ENCODE measurements at regions not wholly inside any gene's neighbourhood (a gene's known extent, or its start where the extent isn't known, plus 50 kb on each side); places are given as distances from the start of the nearest gene placed in this dataset.
"Not testable (repeated sequence)": the region's sequence is repeated elsewhere in the genome, so short reads cannot be mapped to it uniquely, and the experiment has no call there.

- DNase-seq, result no peak
Observed at GRCh38 chr3:13192471-13193213, 119.4 kb upstream of the IQSEC1 start.

GRCh38 chr3:13191016-13191415 lies 117.8 kb upstream of the IQSEC1 start:
- DNase-seq, result no peak

DNA sequence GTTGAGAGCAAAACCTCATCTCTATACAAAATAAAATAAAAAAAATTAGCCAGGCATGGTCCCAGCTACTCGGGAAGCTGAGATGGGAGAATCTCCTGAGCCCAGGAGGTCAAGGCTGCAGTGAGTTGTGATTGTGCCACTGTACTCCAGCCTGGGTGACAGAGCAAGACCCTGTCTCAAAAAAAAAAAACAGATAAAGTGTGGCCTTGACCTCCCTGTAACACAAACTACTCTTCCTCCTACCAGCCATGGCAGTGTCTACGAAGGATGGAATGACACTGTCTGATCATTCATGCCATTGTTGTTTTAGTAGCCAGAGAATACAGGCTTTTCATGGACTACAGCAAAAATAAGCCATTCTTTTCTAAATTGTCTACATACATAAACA lies 117.1 kb upstream of the IQSEC1 start:
- DNase-seq, result no peak

GRCh38 chr3:13189639-13190377 lies 116.6 kb upstream of the IQSEC1 start:
- peak; percentile 7 for DNase-seq

GRCh38 chr3:13188975-13189374 lies 115.7 kb upstream of the IQSEC1 start:
- no peak for DNase-seq

- no peak for DNase-seq
Observed at GRCh38 chr3:13188181-13188779, 115.1 kb upstream of the IQSEC1 start.

- DNase-seq, result no peak
Observed at GRCh38 chr3:13187593-13187992, 114.4 kb upstream of the IQSEC1 start.

DNA sequence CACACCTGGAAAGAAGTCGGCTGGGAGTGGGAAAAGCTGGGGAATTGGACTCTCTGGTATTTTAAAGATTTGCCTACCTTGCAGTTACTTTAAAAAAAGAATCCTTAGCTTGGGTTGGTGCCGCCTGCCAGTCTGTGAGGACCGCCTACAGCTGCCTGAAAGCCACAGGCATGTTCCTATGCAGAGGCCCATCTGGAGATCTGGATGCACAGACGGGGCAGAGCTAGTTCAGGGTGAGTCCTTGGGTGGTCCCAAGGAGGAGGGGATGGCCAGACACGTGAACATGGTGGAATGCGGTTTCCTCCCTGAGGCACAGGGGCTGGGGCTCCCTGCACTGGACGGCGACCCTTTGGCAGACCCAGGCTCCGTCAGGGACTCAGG lies 113.2 kb upstream of the IQSEC1 start:
- no peak for DNase-seq

DNA sequence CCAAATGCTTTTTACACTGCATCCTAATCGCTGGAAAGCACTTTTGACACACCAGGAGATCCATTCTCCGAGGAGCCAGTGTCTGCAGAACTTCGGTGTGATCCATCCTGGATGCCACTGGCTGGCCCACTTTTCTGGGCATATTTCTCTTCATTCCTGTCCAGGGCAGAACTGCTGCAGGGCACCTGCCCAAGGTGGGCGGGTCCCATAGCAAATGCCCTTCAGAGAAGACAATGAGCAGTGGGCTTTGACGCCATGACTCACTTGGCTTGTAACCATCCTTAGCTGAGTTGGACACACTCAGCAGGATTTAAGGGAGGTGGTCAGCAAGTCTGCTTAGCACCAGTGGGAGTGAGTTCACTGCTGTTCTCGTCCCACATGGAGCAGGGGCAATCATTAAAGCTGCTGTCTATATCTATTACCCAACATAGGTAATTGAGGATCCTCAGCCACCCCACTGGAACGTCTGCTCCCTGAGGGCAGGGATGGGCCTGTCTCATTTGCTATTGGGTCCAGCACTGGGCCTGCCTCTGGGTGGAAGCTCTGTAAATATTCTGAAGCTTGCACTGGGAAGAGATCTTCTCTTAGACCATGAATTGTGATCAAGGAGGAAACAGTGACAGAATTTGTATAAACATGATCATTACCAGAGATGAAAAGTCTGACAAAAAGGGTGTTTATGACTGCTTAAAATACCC lies 112.7 kb upstream of the IQSEC1 start:
- DNase-seq, result no peak

GRCh38 chr3:13179582-13180210 lies 106.5 kb upstream of the IQSEC1 start:
- not testable (repeated sequence) for DNase-seq

DNA sequence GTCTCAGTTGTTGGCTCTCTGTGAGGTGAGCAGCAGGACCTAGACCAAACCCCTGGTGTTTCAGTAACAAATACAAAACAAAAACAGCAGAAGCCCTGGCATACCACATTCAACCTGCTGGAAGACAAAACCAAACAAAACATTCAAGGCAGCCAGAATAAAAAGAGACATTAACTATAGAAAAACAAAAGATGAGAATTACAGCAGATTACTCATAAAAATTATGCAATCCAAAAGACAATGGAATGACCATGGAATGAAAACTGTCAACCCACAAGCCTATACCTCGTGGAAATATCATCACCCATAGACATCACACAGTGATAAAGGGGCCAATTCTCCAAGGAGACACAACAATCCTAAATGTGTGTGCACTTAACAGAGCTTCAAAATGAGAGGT lies 106.0 kb upstream of the IQSEC1 start:
- no peak for DNase-seq

DNA sequence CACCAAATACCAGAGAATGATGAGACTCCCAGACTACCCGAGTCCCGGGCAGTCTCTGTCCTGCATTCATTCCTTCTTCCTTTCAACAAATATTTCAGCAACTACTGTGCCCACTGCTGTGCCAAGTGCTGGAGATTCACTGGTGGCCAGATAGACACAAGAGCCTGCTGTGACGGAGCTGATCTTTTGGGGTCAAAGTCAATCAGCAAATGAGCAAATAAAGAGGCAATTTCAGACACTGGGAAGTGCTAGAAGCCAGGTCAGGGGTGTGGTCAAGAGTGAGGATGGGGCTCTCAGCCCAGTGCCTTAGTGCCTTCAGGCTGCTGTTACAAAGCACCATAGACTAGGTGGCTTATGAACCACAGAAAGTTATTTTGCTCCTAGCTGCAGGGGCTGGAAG lies 104.9 kb upstream of the IQSEC1 start:
- no peak for DNase-seq

- DNase-seq, result no peak
Observed at GRCh38 chr3:13177641-13178040, 104.4 kb upstream of the IQSEC1 start.

DNA sequence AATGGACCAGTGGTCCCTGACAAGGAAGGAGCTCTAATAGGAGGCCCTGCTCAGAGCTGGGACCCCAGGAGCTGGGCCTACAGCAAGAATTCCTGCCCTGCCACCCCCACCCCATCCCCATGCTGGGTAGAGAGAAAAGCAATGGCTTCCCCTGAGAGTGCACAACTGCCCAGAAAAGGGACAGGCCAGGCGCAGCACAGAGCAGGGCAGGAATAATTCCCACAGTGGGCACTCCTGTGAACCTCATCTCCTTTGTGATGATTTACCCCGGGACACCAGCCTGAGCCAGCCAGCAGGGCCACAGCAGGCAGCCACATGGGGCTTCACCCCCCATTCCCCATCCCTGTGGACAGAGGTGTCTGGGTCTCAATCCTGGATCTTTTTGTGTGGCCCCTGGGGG lies 104.0 kb upstream of the IQSEC1 start:
- DNase-seq, result no peak

DNA sequence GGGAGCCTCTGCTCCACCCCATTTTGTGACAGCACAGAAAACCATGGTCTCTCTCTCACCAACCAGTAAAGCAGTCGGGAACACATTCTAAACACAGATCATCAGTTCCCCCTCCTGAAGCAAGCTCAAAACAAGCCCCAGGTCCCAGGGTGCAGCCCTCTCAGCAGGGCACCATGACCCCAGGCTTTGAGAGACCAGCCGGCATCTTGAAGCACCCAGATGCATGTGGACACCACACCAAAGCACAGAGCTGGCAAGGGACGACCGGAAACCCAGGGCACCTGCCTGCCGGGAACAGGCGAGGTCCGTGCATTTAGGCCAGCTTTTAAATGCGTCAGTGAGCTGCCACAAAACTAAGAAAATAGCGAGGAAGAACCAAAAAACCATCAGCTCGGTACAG lies 103.2 kb upstream of the IQSEC1 start:
- no peak for DNase-seq

- DNase-seq, result no peak
Observed at GRCh38 chr3:13174803-13175135, 101.5 kb upstream of the IQSEC1 start.

DNA sequence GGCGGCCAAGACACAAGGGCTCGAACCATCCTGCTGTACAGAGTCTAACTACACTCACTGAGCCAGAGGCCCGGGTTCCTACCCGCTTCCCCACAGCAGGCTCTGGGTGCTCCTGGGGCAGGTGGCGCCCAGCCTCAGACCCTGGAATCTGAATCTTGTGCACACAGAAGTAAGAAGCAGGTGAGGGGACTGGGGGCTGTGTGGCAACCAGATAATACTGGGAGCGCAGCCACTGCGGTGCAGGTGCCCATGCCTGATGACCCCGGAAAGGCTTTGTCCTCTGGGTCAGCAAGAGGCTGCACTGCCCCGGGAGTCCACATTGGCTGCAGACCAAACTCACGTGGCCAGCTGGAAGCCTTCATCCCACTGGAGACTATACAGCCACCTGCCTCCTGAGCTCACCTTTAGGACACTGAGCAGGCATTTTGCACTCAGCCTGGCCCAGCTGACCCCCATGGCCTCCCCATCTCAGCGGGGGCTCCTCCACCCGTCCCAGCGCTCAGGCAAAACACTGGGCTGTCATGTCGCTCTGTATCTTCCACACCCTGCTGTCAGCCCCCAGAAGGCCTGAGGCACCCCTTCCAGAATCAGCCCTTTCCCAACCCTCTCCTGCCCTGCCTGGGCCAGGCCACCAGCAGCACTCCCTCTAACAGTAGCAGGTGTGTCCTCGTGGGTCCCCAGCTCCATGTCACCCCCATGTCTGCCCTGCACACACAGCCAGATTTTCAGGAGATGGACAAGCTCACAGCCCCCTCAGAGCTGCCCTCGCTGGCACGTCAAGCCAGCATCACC lies 101.0 kb upstream of the IQSEC1 start:
- no peak for DNase-seq

DNA sequence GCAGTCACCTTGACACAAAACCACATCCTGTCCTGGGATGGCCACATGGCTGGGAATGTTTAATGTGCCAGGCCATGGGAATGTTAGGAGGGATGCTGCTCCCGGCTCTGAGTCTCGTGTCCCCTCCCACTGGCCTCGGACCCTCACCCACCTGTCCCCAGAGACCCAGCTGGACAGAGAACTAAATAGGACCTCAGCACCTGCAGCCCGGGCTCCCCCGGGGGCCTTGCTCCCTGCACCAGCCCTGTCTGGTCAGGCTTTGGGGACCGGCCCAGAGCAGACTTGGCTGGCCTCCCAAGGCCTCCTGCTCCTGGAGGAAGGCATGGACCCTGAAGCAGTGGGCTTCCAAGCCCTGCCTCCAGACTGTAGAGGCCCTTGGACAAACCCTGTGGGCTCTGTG lies 100.0 kb upstream of the IQSEC1 start:
- DNase-seq, result no peak

DNA sequence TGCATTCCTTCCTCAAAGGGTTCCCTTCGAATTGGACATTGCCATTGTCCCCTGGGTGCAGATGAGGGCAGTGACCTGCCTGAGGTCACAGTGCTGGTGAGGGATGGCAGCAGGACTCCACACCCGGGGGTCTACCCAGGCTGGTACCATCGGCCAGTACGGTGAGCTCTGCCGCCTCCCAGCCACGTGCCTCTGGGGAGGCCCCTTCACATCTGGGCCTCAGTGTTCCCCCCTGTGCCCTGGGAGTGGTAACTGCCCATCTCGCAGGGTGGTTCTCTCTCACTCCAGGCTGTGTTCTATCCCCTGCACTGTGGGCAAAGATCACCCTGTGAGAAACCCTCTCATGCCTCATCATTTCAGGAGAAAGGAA lies 99.4 kb upstream of the IQSEC1 start:
- DNase-seq, result no peak

- DNase-seq, result no peak
Observed at GRCh38 chr3:13171704-13172643, 98.7 kb upstream of the IQSEC1 start.

DNA sequence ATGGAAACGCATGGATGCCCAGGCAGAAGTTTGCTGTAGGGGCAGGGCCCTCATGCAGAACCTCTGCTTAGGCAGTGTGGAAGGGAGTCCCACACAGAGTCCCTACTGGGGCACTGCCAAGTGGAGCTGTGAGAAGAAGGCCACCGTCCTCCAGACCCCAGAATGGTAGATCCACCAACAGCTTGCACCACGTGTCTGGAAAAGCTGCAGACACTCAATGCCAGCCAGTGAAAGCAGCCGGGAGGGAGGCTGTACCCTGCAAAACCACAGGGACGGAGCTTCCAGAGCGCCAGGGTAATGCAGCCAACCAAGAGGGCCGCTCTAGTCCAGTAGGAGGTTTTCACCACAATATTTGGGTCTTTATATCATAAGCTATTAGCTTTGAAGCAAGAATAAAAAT lies 97.1 kb upstream of the IQSEC1 start:
- DNase-seq, result no peak

Measured in OCI-M1 (cell line).